H1 (cell line): ENCODE measurements at regions not wholly inside any gene's neighbourhood (a gene's known extent, or its start where the extent isn't known, plus 50 kb on each side); places are given as distances from the start of the nearest gene placed in this dataset.

Experiments
- BACH1 ChIP-seq: IDR thresholded peaks from 2 replicates; pipeline ENCODE4 v1.6.1; 2012; ENCODE audit warnings: low read length, improper control_type of control experiment
- CHD2 ChIP-seq: IDR thresholded peaks from 2 replicates; pipeline ENCODE4 v1.6.1; 2012; ENCODE audit warnings: low read length, improper control_type of control experiment
- CREB1 ChIP-seq: IDR thresholded peaks from 2 replicates; pipeline ENCODE4 v1.6.1; 2012; ENCODE audit warnings: inconsistent platforms
- CTCF ChIP-seq, 3 experiments: IDR thresholded peaks; 1 replicate in 2 of 3; 2 replicates in 1 of 3; pipeline versions ENCODE4 v1.5.1 to v1.6.1; 2011; ENCODE audit warnings: low read length in 3 of 3, mild to moderate bottlenecking in 3 of 3, inconsistent platforms in 2 of 3, low read depth in 1 of 3, moderate library complexity in 1 of 3; ENCODE audit not compliant: insufficient read depth in 1 of 3; ENCODE audit errors: control extremely low read depth in 1 of 3
- EZH2 ChIP-seq: fragments of 200-600 bp; sonication (generic); IDR thresholded peaks from 2 replicates; pipeline ENCODE4 v1.7.1; 2012; ENCODE audit warnings: low read depth, mild to moderate bottlenecking, moderate library complexity, low read length, inconsistent platforms; ENCODE audit not compliant: severe bottlenecking
- GTF2F1 ChIP-seq: IDR thresholded peaks from 2 replicates; pipeline ENCODE4 v1.6.1; 2012; ENCODE audit warnings: low read depth, low read length, improper control_type of control experiment, borderline replicate concordance
- NANOG ChIP-seq: IDR thresholded peaks from 2 replicates; pipeline ENCODE4 v1.6.1; 2011; ENCODE audit warnings: low read length, low read depth, mild to moderate bottlenecking, inconsistent platforms; ENCODE audit not compliant: insufficient read depth, poor library complexity, severe bottlenecking
- POLR2A ChIP-seq, 2 experiments: IDR thresholded peaks; 1 replicate in 1 of 2; 2 replicates in 1 of 2; pipeline ENCODE4 v1.6.1; 2011; ENCODE audit warnings: low read depth in 2 of 2, low read length in 2 of 2, mild to moderate bottlenecking in 2 of 2; ENCODE audit errors: control extremely low read depth in 1 of 2
- RAD21 ChIP-seq, 2 experiments: IDR thresholded peaks in 1 of 2; conservative IDR thresholded peaks in 1 of 2; 2 replicates each; pipeline ENCODE4 v1.6.1; 2011; ENCODE audit warnings: low read depth in 2 of 2, low read length in 2 of 2, improper control_type of control experiment in 1 of 2, inconsistent platforms in 1 of 2, mild to moderate bottlenecking in 1 of 2, moderate library complexity in 1 of 2
- SIRT6 ChIP-seq: IDR thresholded peaks from one replicate; pipeline ENCODE4 v1.7.1; 2012; ENCODE audit warnings: low read length, inconsistent platforms
- SUZ12 ChIP-seq: fragments of 200-600 bp; sonication (generic); IDR thresholded peaks from 2 replicates; pipeline ENCODE4 v1.6.1; 2012; ENCODE audit warnings: mild to moderate bottlenecking, inconsistent platforms, low read length, moderate library complexity, mixed read lengths
- YY1 ChIP-seq: IDR thresholded peaks from 2 replicates; pipeline ENCODE4 v1.6.1; 2011; ENCODE audit warnings: low read depth, mild to moderate bottlenecking, low read length

- TF ChIP-seq CTCF (IDR thresholded peaks at IDR 0.05; ENCODE audit: control extremely low read depth in 1 of 3, insufficient read depth in 1 of 3, low read depth in 1 of 3, low read length in 3 of 3): peak; percentile 44 to 54 (median 48)
- no peak for TF ChIP-seq EZH2
- no peak for TF ChIP-seq SIRT6
- no peak for TF ChIP-seq CHD2
- no peak for TF ChIP-seq BACH1
- TF ChIP-seq CREB1: no peak
- TF ChIP-seq POLR2A (IDR thresholded peaks at IDR 0.05; ENCODE audit: control extremely low read depth in 1 of 2, low read depth in 2 of 2, low read length in 2 of 2): no peak
- TF ChIP-seq YY1: no peak
- TF ChIP-seq GTF2F1: no peak
- TF ChIP-seq SUZ12: no peak
- peak; percentile 22 to 42; a peak in 3 of 4 replicates for TF ChIP-seq RAD21 (IDR thresholded peaks at IDR 0.05 in 1 of 2, conservative IDR thresholded peaks at IDR 0.05 in 1 of 2; ENCODE audit: low read depth in 2 of 2, low read length in 2 of 2)
- TF ChIP-seq NANOG: peak; percentile 87
Measured at GRCh38 chr7:123285076-123285700, 85.4 kb upstream of the SLC13A1 start (continued).
